ENCODE measurements at regions not wholly inside any gene's neighbourhood (a gene's known extent, or its start where the extent isn't known, plus 50 kb on each side); places are given as distances from the start of the nearest gene placed in this dataset.

DNA sequence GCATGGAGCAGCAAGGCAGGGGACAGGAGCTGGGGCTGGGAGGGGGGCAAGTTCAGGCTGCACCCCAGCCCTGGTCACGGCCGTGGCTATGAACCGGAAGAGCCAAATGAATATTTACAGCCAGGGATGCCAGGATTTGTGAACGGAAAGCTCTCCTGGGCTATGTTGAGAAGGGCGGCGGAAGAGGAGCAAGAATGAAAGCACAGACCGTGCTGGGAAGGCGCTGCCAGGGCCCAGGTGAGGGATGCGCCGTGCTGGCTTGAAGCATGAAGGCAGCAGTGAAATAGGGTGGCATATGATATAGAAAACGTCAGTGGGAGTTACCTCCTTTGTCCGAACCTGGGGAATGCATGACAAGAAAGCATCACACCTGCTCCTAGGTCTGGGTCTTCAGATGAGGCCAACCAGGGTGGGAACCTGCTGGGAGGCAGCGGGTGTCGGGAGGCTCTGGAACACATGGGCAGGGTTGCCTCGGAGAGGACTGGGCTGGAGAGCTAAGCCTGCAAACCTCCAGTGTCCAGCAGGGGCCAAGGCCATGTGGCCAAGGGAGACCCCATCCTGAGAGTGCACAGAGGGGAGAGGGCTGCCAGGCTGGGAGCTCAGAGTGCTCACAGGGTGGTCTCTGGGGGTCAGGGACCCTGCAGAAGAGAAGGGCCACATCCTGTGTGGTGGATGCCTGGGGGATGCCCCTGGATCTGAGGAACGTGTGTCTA, 120.6 kb upstream of the TCERG1L start:
- Histone ChIP-seq H3K27ac (ENCODE audit: low read depth, low read length) (no peak overlapping the region), H3K9ac (ENCODE audit: low read depth in 1 of 3, low read length in 3 of 3) (no peak overlapping the region), H3K27me3 (ENCODE audit: control insufficient read depth in 3 of 3, insufficient read depth in 3 of 3, low read length in 3 of 3) (peaks cover 28 to 35% (median 31%) of the 10 kb centered on the region in 3 donors), H3K4me1 (ENCODE audit: control insufficient read depth in 3 of 3, insufficient read depth in 3 of 3, low read length in 3 of 3) (peaks cover 0 to 4% (median 3%) of the 10 kb centered on the region in 3 donors), H3K36me3 (ENCODE audit: control insufficient read depth in 3 of 3, insufficient read depth in 3 of 3, low read length in 3 of 3) (no peaks in the 10 kb centered on the region), H3K9me3 (ENCODE audit: control insufficient read depth in 3 of 3, low read length in 3 of 3) (no peaks in the 10 kb centered on the region), H3K4me3 (ENCODE audit: low read length in 3 of 3) (no peak overlapping the region)

DNA sequence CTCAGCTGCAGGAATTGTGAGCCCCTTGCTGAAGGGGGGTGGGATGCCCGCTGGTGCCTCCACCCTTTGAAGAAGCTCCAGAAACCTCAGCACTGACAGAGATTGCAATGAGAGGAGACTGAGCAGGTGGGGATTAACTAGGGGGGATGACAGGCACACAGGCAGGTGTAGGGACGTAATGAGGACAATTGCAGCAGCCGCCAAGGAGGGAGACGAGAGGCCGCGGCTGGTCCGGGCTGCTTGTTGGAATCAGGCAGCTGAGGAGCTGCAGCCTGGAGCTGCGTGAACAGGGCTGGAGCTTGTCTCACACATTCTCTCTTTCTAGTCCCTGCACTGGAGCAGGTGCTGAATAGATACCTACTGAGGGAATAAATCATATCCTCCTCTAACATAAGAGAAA, 122.0 kb upstream of the TCERG1L start:
- no peaks in the 10 kb centered on the region for H3K36me3 ChIP-seq (ENCODE audit: control insufficient read depth in 3 of 3, insufficient read depth in 3 of 3, low read length in 3 of 3)
- H3K9me3 ChIP-seq (ENCODE audit: control insufficient read depth in 3 of 3, low read length in 3 of 3): no peaks in the 10 kb centered on the region
- H3K27ac ChIP-seq (ENCODE audit: low read depth, low read length): no peak overlapping the region
- peaks cover 32 to 38% (median 37%) of the 10 kb centered on the region in 3 donors for H3K27me3 ChIP-seq (ENCODE audit: control insufficient read depth in 3 of 3, insufficient read depth in 3 of 3, low read length in 3 of 3)
- peaks cover 0 to 4% (median 3%) of the 10 kb centered on the region in 3 donors for H3K4me1 ChIP-seq (ENCODE audit: control insufficient read depth in 3 of 3, insufficient read depth in 3 of 3, low read length in 3 of 3)
- H3K4me3 ChIP-seq (ENCODE audit: low read length in 3 of 3): no peak overlapping the region
- no peak overlapping the region for H3K9ac ChIP-seq (ENCODE audit: low read depth in 1 of 3, low read length in 3 of 3)

DNA sequence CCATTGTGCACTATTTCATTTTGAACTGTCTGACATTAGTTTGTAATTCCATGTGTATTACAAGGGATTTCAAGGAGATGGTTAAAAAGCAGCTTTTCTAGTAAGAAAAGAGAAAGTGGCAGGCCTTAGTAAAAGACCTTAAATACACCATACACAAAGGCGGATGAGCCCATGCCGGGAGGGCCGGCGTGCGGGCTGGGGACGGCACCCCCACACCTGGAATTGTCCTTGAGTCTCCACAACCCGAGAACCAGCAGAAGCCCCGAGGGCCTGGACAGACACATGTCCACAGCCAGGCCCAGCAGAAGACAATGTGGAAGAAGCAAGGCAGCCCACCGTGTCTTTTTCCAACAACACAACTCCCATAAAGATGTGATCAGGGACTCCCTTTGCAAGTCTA, 123.7 kb upstream of the TCERG1L start:
- Histone ChIP-seq H3K9me3 (ENCODE audit: control insufficient read depth in 3 of 3, low read length in 3 of 3) (no peaks in the 10 kb centered on the region), H3K4me3 (ENCODE audit: low read length in 3 of 3) (no peak overlapping the region), H3K27me3 (ENCODE audit: control insufficient read depth in 3 of 3, insufficient read depth in 3 of 3, low read length in 3 of 3) (peaks cover 25 to 32% (median 26%) of the 10 kb centered on the region in 3 donors), H3K9ac (ENCODE audit: low read depth in 1 of 3, low read length in 3 of 3) (no peak overlapping the region), H3K27ac (ENCODE audit: low read depth, low read length) (no peak overlapping the region), H3K4me1 (ENCODE audit: control insufficient read depth in 3 of 3, insufficient read depth in 3 of 3, low read length in 3 of 3) (peaks cover 0 to 4% (median 0%) of the 10 kb centered on the region in 3 donors), H3K36me3 (ENCODE audit: control insufficient read depth in 3 of 3, insufficient read depth in 3 of 3, low read length in 3 of 3) (no peaks in the 10 kb centered on the region)

DNA sequence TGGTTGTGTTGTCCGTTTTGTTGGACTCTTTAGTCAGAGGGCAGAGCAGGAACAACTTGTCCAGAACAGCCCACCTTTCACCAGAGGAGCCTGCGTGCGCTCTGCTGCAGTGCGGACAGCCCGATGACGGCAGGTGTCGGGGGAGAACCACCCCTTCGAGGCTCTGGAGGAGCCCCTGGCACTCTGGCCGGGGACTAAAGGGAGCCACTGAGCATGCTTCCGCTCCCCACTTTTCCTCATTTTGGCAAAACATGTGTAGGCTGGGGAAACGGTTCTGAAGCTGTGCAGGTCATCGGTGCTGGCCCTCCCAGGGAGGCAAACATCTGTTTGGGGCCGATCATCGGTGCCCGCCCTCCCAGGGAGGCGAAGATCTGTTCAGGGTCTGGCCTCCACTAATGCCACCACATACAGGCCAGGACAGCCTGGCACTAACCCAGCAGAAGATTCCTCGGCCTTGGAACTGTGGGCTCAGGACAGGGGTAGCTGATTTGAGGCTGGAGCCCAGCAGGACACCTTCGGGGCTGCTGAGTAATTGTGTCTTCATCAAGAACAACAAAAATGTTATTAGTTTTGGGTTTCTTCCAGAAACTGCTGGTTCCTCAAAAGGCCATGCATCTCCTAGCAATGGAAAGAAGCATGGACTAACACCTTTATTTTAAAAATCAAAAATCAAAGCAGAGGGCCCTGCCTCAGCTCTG, 124.4 kb upstream of the TCERG1L start:
- Histone ChIP-seq H3K27ac (ENCODE audit: low read depth, low read length) (no peak overlapping the region), H3K9me3 (ENCODE audit: control insufficient read depth in 3 of 3, low read length in 3 of 3) (no peaks in the 10 kb centered on the region), H3K36me3 (ENCODE audit: control insufficient read depth in 3 of 3, insufficient read depth in 3 of 3, low read length in 3 of 3) (no peaks in the 10 kb centered on the region), H3K27me3 (ENCODE audit: control insufficient read depth in 3 of 3, insufficient read depth in 3 of 3, low read length in 3 of 3) (peaks cover 19 to 31% (median 24%) of the 10 kb centered on the region in 3 donors), H3K4me3 (ENCODE audit: low read length in 3 of 3) (no peak overlapping the region), H3K9ac (ENCODE audit: low read depth in 1 of 3, low read length in 3 of 3) (no peak overlapping the region), H3K4me1 (ENCODE audit: control insufficient read depth in 3 of 3, insufficient read depth in 3 of 3, low read length in 3 of 3) (peaks cover 0 to 2% (median 0%) of the 10 kb centered on the region in 3 donors)

DNA sequence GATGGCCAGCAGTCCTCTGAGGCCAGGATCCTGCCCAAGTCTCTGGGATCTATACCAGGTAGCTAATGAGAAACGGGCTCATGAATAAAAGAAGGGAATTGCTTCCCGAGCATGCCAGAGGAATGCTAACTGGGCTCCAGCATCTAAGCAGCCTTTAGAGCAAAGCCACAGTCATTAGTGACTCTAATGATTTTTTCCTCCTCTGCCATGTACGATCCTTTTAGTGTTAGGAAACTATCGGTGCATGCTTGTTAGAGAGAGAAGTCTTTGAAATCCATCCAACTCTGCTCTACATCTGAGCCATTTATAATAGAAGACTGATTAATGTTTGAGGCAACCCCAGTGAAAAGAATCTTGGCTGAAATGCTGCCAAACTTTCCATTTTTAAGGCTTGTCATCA, 124.9 kb upstream of the TCERG1L start:
- Histone ChIP-seq H3K9ac (ENCODE audit: low read depth in 1 of 3, low read length in 3 of 3) (no peak overlapping the region), H3K36me3 (ENCODE audit: control insufficient read depth in 3 of 3, insufficient read depth in 3 of 3, low read length in 3 of 3) (no peaks in the 10 kb centered on the region), H3K4me3 (ENCODE audit: low read length in 3 of 3) (no peak overlapping the region), H3K4me1 (ENCODE audit: control insufficient read depth in 3 of 3, insufficient read depth in 3 of 3, low read length in 3 of 3) (peaks cover 0 to 2% (median 0%) of the 10 kb centered on the region in 3 donors), H3K27me3 (ENCODE audit: control insufficient read depth in 3 of 3, insufficient read depth in 3 of 3, low read length in 3 of 3) (peaks cover 17 to 32% (median 24%) of the 10 kb centered on the region in 3 donors), H3K9me3 (ENCODE audit: control insufficient read depth in 3 of 3, low read length in 3 of 3) (no peaks in the 10 kb centered on the region), H3K27ac (ENCODE audit: low read depth, low read length) (no peak overlapping the region)

DNA sequence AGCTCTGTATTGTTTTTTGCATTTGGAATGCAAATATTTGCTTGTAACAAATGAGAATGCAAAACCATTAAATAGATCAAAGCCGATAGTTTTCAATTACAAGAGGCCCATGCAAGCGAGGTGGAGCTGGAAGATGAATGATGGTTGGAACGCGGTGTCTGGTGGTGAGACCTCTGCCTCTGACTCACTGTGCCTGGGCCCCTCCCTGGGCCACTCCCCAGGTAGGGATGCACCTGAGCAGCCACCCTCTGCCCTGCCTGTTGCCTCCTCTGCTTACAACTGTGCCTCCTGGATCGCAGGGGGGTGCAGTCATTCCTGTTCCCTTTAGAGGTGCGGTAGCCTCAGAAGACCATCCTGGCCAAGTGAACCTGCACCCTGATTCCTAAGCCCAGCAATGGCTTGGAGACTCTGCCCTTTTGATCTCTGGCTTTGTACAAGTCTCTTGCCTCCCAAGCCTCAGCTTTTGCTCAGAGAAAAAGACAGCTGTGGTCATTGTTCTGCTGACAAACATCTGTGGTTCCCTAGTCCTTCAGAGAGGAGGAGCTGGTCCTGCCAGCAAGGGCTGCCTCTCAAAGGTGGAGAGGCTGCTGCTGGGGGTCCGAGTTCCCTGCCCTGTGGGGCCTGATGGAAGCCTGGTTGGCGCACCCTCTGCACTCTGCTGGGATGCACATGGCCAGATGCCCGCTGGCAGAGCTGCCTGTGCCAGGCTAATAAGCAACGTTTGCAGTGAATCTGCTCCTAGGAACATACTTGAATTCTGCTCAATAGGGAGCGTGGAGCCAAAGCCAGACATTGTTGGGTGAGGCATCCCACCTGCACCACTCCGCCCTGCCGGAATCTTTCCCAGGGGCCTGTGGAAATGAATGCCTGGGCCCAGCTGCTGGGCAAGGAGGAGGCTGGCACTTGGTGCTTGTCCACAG, 126.3 kb upstream of the TCERG1L start:
- Histone ChIP-seq H3K4me1 (ENCODE audit: control insufficient read depth in 3 of 3, insufficient read depth in 3 of 3, low read length in 3 of 3) (peaks cover 0 to 2% (median 0%) of the 10 kb centered on the region in 3 donors), H3K27ac (ENCODE audit: low read depth, low read length) (no peak overlapping the region), H3K27me3 (ENCODE audit: control insufficient read depth in 3 of 3, insufficient read depth in 3 of 3, low read length in 3 of 3) (peaks cover 7 to 29% (median 19%) of the 10 kb centered on the region in 3 donors), H3K9me3 (ENCODE audit: control insufficient read depth in 3 of 3, low read length in 3 of 3) (no peaks in the 10 kb centered on the region), H3K36me3 (ENCODE audit: control insufficient read depth in 3 of 3, insufficient read depth in 3 of 3, low read length in 3 of 3) (no peaks in the 10 kb centered on the region), H3K4me3 (ENCODE audit: low read length in 3 of 3) (no peak overlapping the region), H3K9ac (ENCODE audit: low read depth in 1 of 3, low read length in 3 of 3) (no peak overlapping the region)

DNA sequence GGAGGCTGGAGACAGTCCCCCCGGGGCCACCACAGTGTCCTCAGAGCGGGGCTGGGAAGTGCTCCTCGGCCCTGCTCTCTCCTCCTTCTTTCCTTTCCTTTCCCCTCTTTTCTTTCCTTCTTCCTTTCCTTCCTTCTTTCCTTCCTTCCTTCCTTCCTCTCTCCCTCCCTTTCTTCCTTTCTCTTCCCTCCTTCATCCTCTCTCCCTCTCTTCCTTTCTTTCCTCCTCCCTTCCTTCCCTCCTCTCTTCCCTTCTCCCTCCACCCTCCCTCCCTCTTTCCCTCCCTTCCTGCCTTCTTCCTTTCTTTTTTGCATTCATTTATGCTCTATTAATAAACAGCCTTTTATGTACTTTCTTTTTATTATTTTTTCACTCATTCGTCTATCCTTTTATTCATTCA, 127.1 kb upstream of the TCERG1L start:
- Histone ChIP-seq H3K27me3 (ENCODE audit: control insufficient read depth in 3 of 3, insufficient read depth in 3 of 3, low read length in 3 of 3) (peaks cover 7 to 33% (median 25%) of the 10 kb centered on the region in 3 donors), H3K4me3 (ENCODE audit: low read length in 3 of 3) (no peak overlapping the region), H3K4me1 (ENCODE audit: control insufficient read depth in 3 of 3, insufficient read depth in 3 of 3, low read length in 3 of 3) (peaks cover 0 to 2% (median 0%) of the 10 kb centered on the region in 3 donors), H3K36me3 (ENCODE audit: control insufficient read depth in 3 of 3, insufficient read depth in 3 of 3, low read length in 3 of 3) (no peaks in the 10 kb centered on the region), H3K27ac (ENCODE audit: low read depth, low read length) (no peak overlapping the region), H3K9me3 (ENCODE audit: control insufficient read depth in 3 of 3, low read length in 3 of 3) (no peaks in the 10 kb centered on the region), H3K9ac (ENCODE audit: low read depth in 1 of 3, low read length in 3 of 3) (no peak overlapping the region)

DNA sequence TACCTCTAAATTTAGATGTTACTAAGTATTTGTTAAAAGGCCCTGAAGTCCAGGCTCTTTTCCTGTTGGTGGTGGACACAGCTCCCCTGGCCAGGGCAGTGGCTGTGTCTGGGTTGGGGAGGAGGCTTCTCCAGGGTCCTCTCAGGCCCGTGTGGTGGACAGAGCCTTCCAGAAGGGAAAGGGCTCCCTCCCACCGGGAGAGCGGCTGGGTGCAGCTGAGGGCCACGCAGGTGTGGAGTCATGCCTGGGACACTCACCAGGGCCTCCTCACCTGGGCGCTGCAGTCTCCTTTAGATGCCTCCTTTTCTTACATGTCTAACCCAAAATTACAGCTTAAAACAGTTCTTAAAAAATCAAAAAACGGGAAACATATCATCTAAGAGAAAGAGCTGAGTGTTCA, 128.2 kb upstream of the TCERG1L start:
- H3K9me3 ChIP-seq (ENCODE audit: control insufficient read depth in 3 of 3, low read length in 3 of 3): no peaks in the 10 kb centered on the region
- no peak overlapping the region for H3K4me3 ChIP-seq (ENCODE audit: low read length in 3 of 3)
- no peak overlapping the region for H3K9ac ChIP-seq (ENCODE audit: low read depth in 1 of 3, low read length in 3 of 3)
- H3K36me3 ChIP-seq (ENCODE audit: control insufficient read depth in 3 of 3, insufficient read depth in 3 of 3, low read length in 3 of 3): no peaks in the 10 kb centered on the region
- H3K27ac ChIP-seq (ENCODE audit: low read depth, low read length): no peak overlapping the region
- peaks cover 0 to 2% (median 0%) of the 10 kb centered on the region in 3 donors for H3K4me1 ChIP-seq (ENCODE audit: control insufficient read depth in 3 of 3, insufficient read depth in 3 of 3, low read length in 3 of 3)
- peaks cover 13 to 42% (median 35%) of the 10 kb centered on the region in 3 donors for H3K27me3 ChIP-seq (ENCODE audit: control insufficient read depth in 3 of 3, insufficient read depth in 3 of 3, low read length in 3 of 3)

DNA sequence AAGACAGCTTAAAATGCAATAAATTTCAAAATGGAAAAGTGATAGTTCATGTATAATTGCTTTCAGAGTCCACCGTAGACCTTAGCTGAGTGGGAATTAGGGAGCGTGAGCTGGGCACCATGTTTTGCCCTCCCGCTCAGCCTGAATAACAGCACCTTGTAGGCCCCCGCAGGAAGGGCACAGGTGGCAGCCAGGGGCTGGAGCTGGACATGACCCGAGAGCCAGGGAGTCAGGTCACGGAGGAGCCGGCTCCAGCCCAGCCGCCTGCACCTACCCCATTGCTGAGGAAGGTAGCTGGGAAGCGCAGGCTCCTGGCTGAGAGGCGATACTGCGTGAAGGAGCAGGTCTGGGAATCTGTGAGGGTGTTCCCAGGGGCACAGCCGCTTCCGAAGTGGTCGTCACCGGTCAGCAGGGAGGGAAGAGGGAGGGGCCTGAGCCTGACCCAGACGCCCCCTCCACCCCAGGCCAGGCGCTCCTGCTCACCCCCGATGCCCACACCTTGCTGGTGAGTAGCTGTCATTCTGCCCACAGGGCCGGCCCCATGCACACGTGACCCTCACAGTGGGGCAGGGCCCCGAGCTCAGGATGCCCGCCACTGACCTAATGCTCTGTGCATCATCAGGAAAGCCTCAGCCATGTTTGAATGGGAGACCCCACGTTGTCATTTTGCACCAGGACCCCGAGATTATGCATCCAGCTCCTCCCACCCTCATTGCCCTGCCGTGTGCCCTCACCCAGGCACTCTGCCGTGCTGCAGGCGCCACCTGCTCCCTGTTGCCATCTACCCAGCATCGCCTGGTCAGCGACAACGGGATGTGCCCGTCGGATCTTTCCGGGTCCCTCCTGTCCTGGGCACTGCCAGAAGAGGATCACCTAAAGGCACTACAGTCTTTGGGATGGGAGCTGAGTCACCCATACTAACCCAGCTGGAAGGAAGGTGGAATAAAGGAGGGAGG, 129.2 kb upstream of the TCERG1L start:
- H3K27ac ChIP-seq (ENCODE audit: low read depth, low read length): no peak overlapping the region
- no peak overlapping the region for H3K4me3 ChIP-seq (ENCODE audit: low read length in 3 of 3)
- H3K9ac ChIP-seq (ENCODE audit: low read depth in 1 of 3, low read length in 3 of 3): no peak overlapping the region
- H3K9me3 ChIP-seq (ENCODE audit: control insufficient read depth in 3 of 3, low read length in 3 of 3): no peaks in the 10 kb centered on the region
- H3K36me3 ChIP-seq (ENCODE audit: control insufficient read depth in 3 of 3, insufficient read depth in 3 of 3, low read length in 3 of 3): no peaks in the 10 kb centered on the region
- peaks cover 0 to 2% (median 2%) of the 10 kb centered on the region in 3 donors for H3K4me1 ChIP-seq (ENCODE audit: control insufficient read depth in 3 of 3, insufficient read depth in 3 of 3, low read length in 3 of 3)
- H3K27me3 ChIP-seq (ENCODE audit: control insufficient read depth in 3 of 3, insufficient read depth in 3 of 3, low read length in 3 of 3): peaks cover 13 to 44% (median 42%) of the 10 kb centered on the region in 3 donors
